KMS-11 (cell line): ENCODE measurements at regions not wholly inside any gene's neighbourhood (a gene's known extent, or its start where the extent isn't known, plus 50 kb on each side); places are given as distances from the start of the nearest gene placed in this dataset.

Source experiments
- H2AFZ ChIP-seq: fragments of 200-600 bp; sonication (generic); 2 replicates; pipeline ENCODE4 v1.6.1; 2016; ENCODE audit warnings: antibody characterized with exemption, mixed run types, low read depth
- H3K27ac ChIP-seq: fragments of 200-600 bp; sonication (generic); 2 replicates; pipeline ENCODE4 v1.6.1; 2016; ENCODE audit warnings: mild to moderate bottlenecking, mixed run types
- H3K27me3 ChIP-seq: fragments of 200-600 bp; sonication (generic); 2 replicates; pipeline ENCODE4 v1.6.1; 2017; ENCODE audit warnings: mild to moderate bottlenecking, low read depth, mixed run types, moderate library complexity; ENCODE audit not compliant: insufficient read depth
- H3K36me3 ChIP-seq: fragments of 200-600 bp; sonication (generic); 2 replicates; pipeline ENCODE4 v1.6.1; 2017; ENCODE audit warnings: mild to moderate bottlenecking, mixed run types; ENCODE audit not compliant: insufficient read depth
- H3K4me1 ChIP-seq: fragments of 200-600 bp; sonication (generic); 2 replicates; pipeline ENCODE4 v1.6.1; 2016; ENCODE audit warnings: mild to moderate bottlenecking, low read depth, mixed run types; ENCODE audit not compliant: poor library complexity, severe bottlenecking
- H3K4me2 ChIP-seq: fragments of 200-600 bp; sonication (generic); 2 replicates; pipeline ENCODE4 v1.7.0; 2016; ENCODE audit warnings: mild to moderate bottlenecking, mixed run types
- H3K4me3 ChIP-seq: fragments of 200-600 bp; sonication (generic); IDR thresholded peaks from 2 replicates; pipeline ENCODE4 v1.6.1; 2017; ENCODE audit warnings: low read depth, low read length, mixed read lengths; ENCODE audit not compliant: insufficient read depth
- H3K79me2 ChIP-seq: fragments of 200-600 bp; sonication (generic); 2 replicates; pipeline ENCODE4 v1.6.1; 2016; ENCODE audit warnings: low read depth, mixed run types; ENCODE audit not compliant: insufficient read depth
- H3K9ac ChIP-seq: fragments of 200-600 bp; sonication (generic); 2 replicates; pipeline ENCODE4 v1.6.1; 2016; ENCODE audit warnings: mild to moderate bottlenecking, mixed run types
- H4K20me1 ChIP-seq: fragments of 200-600 bp; sonication (generic); 2 replicates; pipeline ENCODE4 v1.6.1; 2016; ENCODE audit warnings: mild to moderate bottlenecking, mixed run types; ENCODE audit not compliant: insufficient read depth
- CTCF ChIP-seq: fragments of 200-600 bp; sonication (generic); conservative IDR thresholded peaks from 2 replicates; pipeline ENCODE4 v1.6.1; 2017; ENCODE audit warnings: low read depth, mild to moderate bottlenecking, antibody characterized with exemption, low read length, moderate library complexity, mixed read lengths

GRCh38 chr10:128286762-128287500 is 160.7 kb upstream of the MKI67 start:
- H3K4me2 ChIP-seq = no peak overlapping the region
- TF ChIP-seq CTCF = no peak
- no peaks in the 10 kb centered on the region for H3K27me3 ChIP-seq
- no peak overlapping the region for H3K27ac ChIP-seq
- H4K20me1 ChIP-seq = no peaks in the 10 kb centered on the region
- no peak overlapping the region for H3K9ac ChIP-seq
- no peaks in the 10 kb centered on the region for H3K79me2 ChIP-seq
- no peaks in the 10 kb centered on the region for H3K4me1 ChIP-seq
- H3K4me3 ChIP-seq = no peak overlapping the region
- no peak overlapping the region for H2AFZ ChIP-seq
- no peaks in the 10 kb centered on the region for H3K36me3 ChIP-seq

GRCh38 chr10:128287921-128288320 is 161.7 kb upstream of the MKI67 start:
- Histone ChIP-seq H3K79me2 (no peaks in the 10 kb centered on the region), H4K20me1 (no peaks in the 10 kb centered on the region), H3K36me3 (no peaks in the 10 kb centered on the region), H3K4me1 (no peaks in the 10 kb centered on the region), H3K27me3 (no peaks in the 10 kb centered on the region), H3K4me3 (no peak overlapping the region), H3K9ac (no peak overlapping the region), H3K4me2 (no peak overlapping the region), H3K27ac (no peak overlapping the region), H2AFZ (no peak overlapping the region)
- no peak for TF ChIP-seq CTCF

- Histone ChIP-seq H4K20me1 (no peaks in the 10 kb centered on the region), H3K9ac (no peak overlapping the region), H3K4me2 (no peak overlapping the region), H3K27ac (no peak overlapping the region), H2AFZ (no peak overlapping the region), H3K36me3 (no peaks in the 10 kb centered on the region), H3K4me3 (no peak overlapping the region), H3K79me2 (no peaks in the 10 kb centered on the region), H3K4me1 (no peaks in the 10 kb centered on the region), H3K27me3 (no peaks in the 10 kb centered on the region)
- no peak for TF ChIP-seq CTCF
Observed at GRCh38 chr10:128289621-128290020, 163.4 kb upstream of the MKI67 start.

- Histone ChIP-seq H3K79me2 (no peaks in the 10 kb centered on the region), H3K4me2 (no peak overlapping the region), H3K27me3 (no peaks in the 10 kb centered on the region), H3K36me3 (no peaks in the 10 kb centered on the region), H2AFZ (no peak overlapping the region), H3K4me3 (no peak overlapping the region), H3K27ac (no peak overlapping the region), H4K20me1 (no peaks in the 10 kb centered on the region), H3K9ac (no peak overlapping the region), H3K4me1 (no peaks in the 10 kb centered on the region)
- no peak for TF ChIP-seq CTCF
Observed at GRCh38 chr10:128295003-128295402, 168.8 kb upstream of the MKI67 start.
